ENCODE measurements at regions not wholly inside any gene's neighbourhood (a gene's known extent, or its start where the extent isn't known, plus 50 kb on each side); places are given as distances from the start of the nearest gene placed in this dataset.
"Not testable (repeated sequence)": the region's sequence is repeated elsewhere in the genome, so short reads cannot be mapped to it uniquely, and the experiment has no call there.

- Histone ChIP-seq H3K27me3 (no peaks in the 10 kb centered on the region), H3K4me3 (no peak overlapping the region), H3K27ac (no peak overlapping the region), H3K36me3 (no peaks in the 10 kb centered on the region), H3K4me1 (ENCODE audit: low read depth) (peaks cover 19% of the 10 kb centered on the region), H3K9me3 (ENCODE audit: low read depth) (no peaks in the 10 kb centered on the region)
- peak in 1 of 2 donors; percentile 88 for DNase-seq (ENCODE audit: low read depth in 1 of 2, low spot score in 1 of 2)
- no peak for TF ChIP-seq CTCF (IDR thresholded peaks at IDR 0.05; ENCODE audit: low read depth, low read length)
Measured at GRCh38 chr6:81894306-81894705, 141.8 kb upstream of the TENT5A start.

- Histone ChIP-seq H3K4me3 (no peak overlapping the region), H3K27ac (no peak overlapping the region), H3K27me3 (no peaks in the 10 kb centered on the region), H3K9me3 (ENCODE audit: low read depth) (no peaks in the 10 kb centered on the region), H3K4me1 (ENCODE audit: low read depth) (peaks cover 19% of the 10 kb centered on the region), H3K36me3 (no peaks in the 10 kb centered on the region)
- peak in 1 of 2 donors; percentile 23 for DNase-seq (ENCODE audit: low read depth in 1 of 2, low spot score in 1 of 2)
- TF ChIP-seq CTCF (IDR thresholded peaks at IDR 0.05; ENCODE audit: low read depth, low read length) = no peak
Measured at GRCh38 chr6:81892891-81893290, 140.4 kb upstream of the TENT5A start.

- TF ChIP-seq CTCF (IDR thresholded peaks at IDR 0.05; ENCODE audit: low read depth, low read length) = no peak
- no peak overlapping the region for H3K27ac ChIP-seq
- DNase-seq (ENCODE audit: low read depth in 1 of 2, low spot score in 1 of 2) = no peak
- H3K36me3 ChIP-seq = no peaks in the 10 kb centered on the region
- H3K9me3 ChIP-seq (ENCODE audit: low read depth) = no peaks in the 10 kb centered on the region
- peaks cover 19% of the 10 kb centered on the region for H3K4me1 ChIP-seq (ENCODE audit: low read depth)
- no peak overlapping the region for H3K4me3 ChIP-seq
- no peaks in the 10 kb centered on the region for H3K27me3 ChIP-seq
Measured at GRCh38 chr6:81891874-81892273, 139.4 kb upstream of the TENT5A start.

GRCh38 chr6:81890846-81891245 lies 138.4 kb upstream of the TENT5A start:
- H3K4me3 ChIP-seq = no peak overlapping the region
- peak in 1 of 2 donors; percentile 36 for DNase-seq (ENCODE audit: low read depth in 1 of 2, low spot score in 1 of 2)
- H3K27me3 ChIP-seq = no peaks in the 10 kb centered on the region
- no peak for TF ChIP-seq CTCF (IDR thresholded peaks at IDR 0.05; ENCODE audit: low read depth, low read length)
- no peak overlapping the region for H3K27ac ChIP-seq
- peaks cover 19% of the 10 kb centered on the region for H3K4me1 ChIP-seq (ENCODE audit: low read depth)
- H3K9me3 ChIP-seq (ENCODE audit: low read depth) = no peaks in the 10 kb centered on the region
- H3K36me3 ChIP-seq = no peaks in the 10 kb centered on the region

- H3K27ac ChIP-seq = no peak overlapping the region
- no peak for TF ChIP-seq CTCF (IDR thresholded peaks at IDR 0.05; ENCODE audit: low read depth, low read length)
Measured at GRCh38 chr6:81889377-81890053, 137.0 kb upstream of the TENT5A start.

GRCh38 chr6:81886909-81887308 lies 134.4 kb upstream of the TENT5A start:
- H3K27ac ChIP-seq; H3K9me3 ChIP-seq (ENCODE audit: low read depth); H3K27me3 ChIP-seq; DNase-seq (ENCODE audit: low read depth in 1 of 2, low spot score in 1 of 2); H3K4me1 ChIP-seq (ENCODE audit: low read depth); H3K4me3 ChIP-seq; H3K36me3 ChIP-seq: not testable (repeated sequence)

More at GRCh38 chr6:81889377-81890053, 137.0 kb upstream of the TENT5A start:
- Histone ChIP-seq H3K4me1 (ENCODE audit: low read depth) (peaks cover 13% of the 10 kb centered on the region), H3K36me3 (no peaks in the 10 kb centered on the region), H3K9me3 (ENCODE audit: low read depth) (no peaks in the 10 kb centered on the region), H3K4me3 (no peak overlapping the region), H3K27me3 (no peaks in the 10 kb centered on the region)
- no peak for DNase-seq (ENCODE audit: low read depth in 1 of 2, low spot score in 1 of 2)
